ENCODE measurements at regions not wholly inside any gene's neighbourhood (a gene's known extent, or its start where the extent isn't known, plus 50 kb on each side); places are given as distances from the start of the nearest gene placed in this dataset.

GRCh38 chr13:75146436-75146835 lies 335.5 kb downstream of the TBC1D4 start:
- Histone ChIP-seq H3K9ac (ENCODE audit: low read length in 3 of 3) (no peak overlapping the region), H3K4me3 (ENCODE audit: low read length in 3 of 3) (no peak overlapping the region), H3K27ac (ENCODE audit: low read depth in 2 of 2, low read length in 2 of 2) (no peak overlapping the region), H3K4me1 (ENCODE audit: control insufficient read depth in 2 of 3, insufficient read depth in 2 of 3, low read depth in 1 of 3, low read length in 3 of 3) (no peaks in the 10 kb centered on the region), H3K36me3 (ENCODE audit: control insufficient read depth in 2 of 3, insufficient read depth in 3 of 3, low read length in 3 of 3) (no peaks in the 10 kb centered on the region), H3K9me3 (ENCODE audit: control insufficient read depth in 2 of 3, insufficient read depth in 1 of 3, low read length in 3 of 3) (no peaks in the 10 kb centered on the region), H3K27me3 (ENCODE audit: control insufficient read depth, insufficient read depth, low read length) (no peaks in the 10 kb centered on the region)
- intact Hi-C loops (cut with DNase I) = no loop called here
- FAIRE-seq (no peak), DNase-seq (no peak)
- TF ChIP-seq CTCF (IDR thresholded peaks at IDR 0.05; ENCODE audit: borderline replicate concordance, extremely low read depth, insufficient read depth) = no peak

GRCh38 chr13:75145927-75146326 lies 336.0 kb downstream of the TBC1D4 start:
- no peak overlapping the region for H3K9ac ChIP-seq (ENCODE audit: low read length in 3 of 3)
- TF ChIP-seq CTCF (IDR thresholded peaks at IDR 0.05; ENCODE audit: borderline replicate concordance, extremely low read depth, insufficient read depth) = no peak
- no peak for FAIRE-seq

DNA sequence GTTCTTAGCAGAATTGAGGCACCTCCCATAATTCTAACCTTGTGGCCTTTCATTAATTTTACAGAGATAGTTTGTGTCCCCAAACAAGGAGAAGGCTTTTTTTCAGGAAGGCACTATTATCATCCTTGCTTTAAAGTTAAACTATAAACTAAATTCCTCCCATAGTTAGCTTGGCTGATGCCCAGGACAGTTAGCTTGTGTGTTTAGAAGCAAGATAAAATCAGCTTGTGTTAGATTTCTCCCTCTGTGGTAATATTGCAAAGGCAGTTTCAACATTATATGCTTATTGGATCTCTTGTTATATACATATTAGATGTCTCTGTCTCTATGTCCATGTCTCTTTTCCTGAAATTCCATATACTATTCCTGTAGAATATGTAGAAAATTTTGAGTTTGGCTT lies 342.7 kb downstream of the TBC1D4 start:
- peaks cover 0 to 6% (median 3%) of the 10 kb centered on the region in 3 donors for H3K9me3 ChIP-seq (ENCODE audit: control insufficient read depth in 2 of 3, insufficient read depth in 1 of 3, low read length in 3 of 3)
- no peak overlapping the region for H3K27ac ChIP-seq (ENCODE audit: low read depth in 2 of 2, low read length in 2 of 2)
- DNase-seq (no peak), FAIRE-seq (no peak)
- no peak overlapping the region for H3K9ac ChIP-seq (ENCODE audit: low read length in 3 of 3)
- TF ChIP-seq CTCF (IDR thresholded peaks at IDR 0.05; ENCODE audit: borderline replicate concordance, extremely low read depth, insufficient read depth) = no peak
- intact Hi-C loops (cut with DNase I) = no loop called here
- H3K4me3 ChIP-seq (ENCODE audit: low read length in 3 of 3) = no peak overlapping the region
- no peaks in the 10 kb centered on the region for H3K27me3 ChIP-seq (ENCODE audit: control insufficient read depth, insufficient read depth, low read length)
- no peaks in the 10 kb centered on the region for H3K36me3 ChIP-seq (ENCODE audit: control insufficient read depth in 2 of 3, insufficient read depth in 3 of 3, low read length in 3 of 3)
- H3K4me1 ChIP-seq (ENCODE audit: control insufficient read depth in 2 of 3, insufficient read depth in 2 of 3, low read depth in 1 of 3, low read length in 3 of 3) = no peaks in the 10 kb centered on the region

More at GRCh38 chr13:75145927-75146326, 336.0 kb downstream of the TBC1D4 start:
- Histone ChIP-seq H3K27me3 (ENCODE audit: control insufficient read depth, insufficient read depth, low read length) (no peaks in the 10 kb centered on the region), H3K27ac (ENCODE audit: low read depth in 2 of 2, low read length in 2 of 2) (no peak overlapping the region), H3K36me3 (ENCODE audit: control insufficient read depth in 2 of 3, insufficient read depth in 3 of 3, low read length in 3 of 3) (no peaks in the 10 kb centered on the region), H3K4me3 (ENCODE audit: low read length in 3 of 3) (no peak overlapping the region), H3K9me3 (ENCODE audit: control insufficient read depth in 2 of 3, insufficient read depth in 1 of 3, low read length in 3 of 3) (no peaks in the 10 kb centered on the region), H3K4me1 (ENCODE audit: control insufficient read depth in 2 of 3, insufficient read depth in 2 of 3, low read depth in 1 of 3, low read length in 3 of 3) (no peaks in the 10 kb centered on the region)
- intact Hi-C loops (cut with DNase I) = no loop called here
- DNase-seq = peak in 2 of 5 donors; percentile 29 to 73

- H3K9me3 ChIP-seq (ENCODE audit: control insufficient read depth in 2 of 3, insufficient read depth in 1 of 3, low read length in 3 of 3) = peaks cover 0 to 6% (median 3%) of the 10 kb centered on the region in 3 donors
- DNase-seq (no peak), FAIRE-seq (no peak)
- no peak overlapping the region for H3K9ac ChIP-seq (ENCODE audit: low read length in 3 of 3)
- H3K27ac ChIP-seq (ENCODE audit: low read depth in 2 of 2, low read length in 2 of 2) = no peak overlapping the region
- no peaks in the 10 kb centered on the region for H3K36me3 ChIP-seq (ENCODE audit: control insufficient read depth in 2 of 3, insufficient read depth in 3 of 3, low read length in 3 of 3)
- H3K27me3 ChIP-seq (ENCODE audit: control insufficient read depth, insufficient read depth, low read length) = no peaks in the 10 kb centered on the region
- TF ChIP-seq CTCF (IDR thresholded peaks at IDR 0.05; ENCODE audit: borderline replicate concordance, extremely low read depth, insufficient read depth) = no peak
- intact Hi-C loops (cut with DNase I) = no loop called here
- H3K4me3 ChIP-seq (ENCODE audit: low read length in 3 of 3) = no peak overlapping the region
- no peaks in the 10 kb centered on the region for H3K4me1 ChIP-seq (ENCODE audit: control insufficient read depth in 2 of 3, insufficient read depth in 2 of 3, low read depth in 1 of 3, low read length in 3 of 3)
Observed at GRCh38 chr13:75137911-75138571, 343.9 kb downstream of the TBC1D4 start.
